ENCODE measurements at regions not wholly inside any gene's neighbourhood (a gene's known extent, or its start where the extent isn't known, plus 50 kb on each side); places are given as distances from the start of the nearest gene placed in this dataset.

DNA sequence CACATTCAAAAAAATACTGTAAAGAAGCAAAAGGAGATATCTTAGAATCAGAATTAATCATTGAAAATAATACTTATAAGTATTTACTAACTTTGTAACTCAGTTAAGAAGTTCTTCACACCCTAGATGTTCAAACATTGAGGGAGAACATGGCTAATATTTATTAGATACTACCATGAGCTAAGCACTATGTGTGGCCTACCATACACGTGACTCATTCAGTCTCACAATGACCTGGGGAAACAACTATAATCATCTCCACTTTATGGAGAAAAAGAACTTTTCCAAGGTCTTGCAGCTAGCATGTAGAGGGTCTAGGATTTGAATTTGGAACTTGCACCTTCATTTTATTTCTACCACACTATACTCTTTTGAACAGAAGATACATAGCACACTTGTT, 361.9 kb upstream of the CFAP20DC start:
- no peak for DNase-seq (ENCODE audit: low read depth in 3 of 3)

GRCh38 chr3:59411186-59411585, 361.4 kb upstream of the CFAP20DC start:
- DNase-seq (ENCODE audit: low read depth in 3 of 3), result no peak

GRCh38 chr3:59408047-59408624, 358.3 kb upstream of the CFAP20DC start:
- no peak for DNase-seq (ENCODE audit: low read depth in 3 of 3)

DNA sequence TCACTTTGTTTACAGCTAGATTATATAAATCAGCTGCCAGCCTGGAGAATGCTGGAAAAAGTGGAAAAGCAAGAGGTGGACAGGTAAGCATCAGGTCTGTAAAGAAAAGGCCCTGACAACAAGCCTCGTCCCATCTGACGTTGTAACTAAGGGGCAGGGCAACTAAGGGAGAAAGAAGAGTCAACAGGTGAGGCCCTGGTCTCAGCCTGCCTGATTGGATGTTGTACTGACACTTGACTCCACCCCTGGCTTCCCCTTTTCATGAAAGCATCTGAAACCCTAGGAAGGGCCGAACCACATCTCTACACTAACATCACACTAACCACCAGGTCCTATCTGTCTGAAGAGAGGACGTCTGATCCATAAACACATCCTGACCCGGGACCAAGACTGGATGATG, 357.6 kb upstream of the CFAP20DC start:
- no peak for DNase-seq (ENCODE audit: low read depth in 3 of 3)

DNA sequence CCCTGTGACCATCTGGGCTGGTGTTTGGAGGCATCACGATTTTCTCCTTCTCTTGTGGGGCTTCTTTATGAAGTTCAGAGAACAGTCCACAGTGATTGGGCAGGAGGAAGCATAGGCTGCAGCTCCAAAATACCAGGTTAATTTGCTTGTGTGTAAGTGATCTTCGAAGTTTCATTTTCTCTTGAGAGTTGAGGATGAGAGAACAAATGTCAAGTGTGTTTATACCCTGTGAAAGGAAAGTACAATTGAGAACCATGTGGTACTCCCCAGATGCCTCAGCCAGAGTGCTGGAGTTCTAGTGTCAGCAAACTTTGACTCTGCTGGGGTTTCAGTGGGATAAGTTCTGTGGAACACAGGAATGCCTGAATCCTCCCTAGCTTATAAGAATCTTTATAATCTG, 357.1 kb upstream of the CFAP20DC start:
- DNase-seq (ENCODE audit: low read depth in 3 of 3), result no peak

- DNase-seq (ENCODE audit: low read depth in 3 of 3), result no peak
Measured at GRCh38 chr3:59404851-59405250, 355.0 kb upstream of the CFAP20DC start.

DNA sequence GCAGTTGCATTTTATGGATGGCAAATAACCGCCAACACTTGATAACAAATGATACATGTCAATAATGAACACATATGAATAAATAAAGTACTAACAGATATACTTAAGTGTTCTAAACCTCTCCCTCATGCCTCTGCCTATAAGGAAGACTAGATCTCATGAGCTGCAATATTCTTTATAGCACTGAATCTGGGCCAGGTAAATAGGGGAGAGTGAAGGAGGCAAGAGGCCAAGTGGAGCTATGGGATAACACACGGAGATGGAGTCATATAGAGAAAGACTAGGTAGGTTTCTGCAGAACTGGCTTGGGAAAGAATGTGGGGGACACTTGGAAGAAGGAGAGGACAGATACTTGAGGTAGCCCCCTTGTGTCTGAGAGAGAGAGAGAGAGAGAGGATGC, 354.2 kb upstream of the CFAP20DC start:
- DNase-seq (ENCODE audit: low read depth in 3 of 3), result no peak

DNA sequence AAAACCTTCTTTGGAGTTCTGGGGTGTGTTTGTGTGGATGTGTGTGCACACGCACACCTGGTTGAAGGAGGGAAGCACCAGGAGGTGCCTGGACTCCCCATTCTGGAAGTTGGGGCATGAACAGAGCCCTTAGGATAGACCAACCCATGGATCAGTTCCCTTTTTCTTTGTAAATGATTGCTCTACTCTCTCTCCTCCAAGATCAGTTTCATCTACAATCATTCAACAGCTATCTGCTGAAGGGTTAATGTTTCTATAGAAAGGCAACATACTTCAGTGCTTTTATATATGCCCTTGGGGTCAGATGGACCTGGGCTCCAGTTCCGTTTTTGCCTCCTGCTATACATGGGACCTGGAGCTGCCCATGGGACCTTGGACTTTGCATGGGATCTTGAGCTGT, 352.1 kb upstream of the CFAP20DC start:
- DNase-seq (ENCODE audit: low read depth in 3 of 3), result no peak

DNA sequence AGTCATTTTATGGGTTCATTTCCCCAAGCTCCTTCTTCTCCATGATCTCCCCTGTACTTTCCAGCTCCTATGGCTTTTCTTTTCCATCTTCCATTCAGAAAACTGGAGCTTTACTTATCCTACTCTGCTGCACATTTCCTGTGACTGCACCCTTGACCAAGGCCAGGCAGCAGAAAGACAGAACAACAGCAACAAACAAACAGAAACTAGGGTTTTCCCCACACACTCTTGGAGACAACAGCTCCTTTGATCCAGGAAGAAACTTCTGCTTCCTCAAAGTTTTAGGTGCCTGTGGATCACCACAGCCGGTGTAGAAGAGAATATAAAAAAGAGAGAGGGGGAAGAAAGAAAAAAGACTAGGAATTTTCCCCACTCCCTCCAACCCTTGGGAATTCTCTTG, 342.3 kb upstream of the CFAP20DC start:
- no peak for DNase-seq (ENCODE audit: low read depth in 3 of 3)

DNA sequence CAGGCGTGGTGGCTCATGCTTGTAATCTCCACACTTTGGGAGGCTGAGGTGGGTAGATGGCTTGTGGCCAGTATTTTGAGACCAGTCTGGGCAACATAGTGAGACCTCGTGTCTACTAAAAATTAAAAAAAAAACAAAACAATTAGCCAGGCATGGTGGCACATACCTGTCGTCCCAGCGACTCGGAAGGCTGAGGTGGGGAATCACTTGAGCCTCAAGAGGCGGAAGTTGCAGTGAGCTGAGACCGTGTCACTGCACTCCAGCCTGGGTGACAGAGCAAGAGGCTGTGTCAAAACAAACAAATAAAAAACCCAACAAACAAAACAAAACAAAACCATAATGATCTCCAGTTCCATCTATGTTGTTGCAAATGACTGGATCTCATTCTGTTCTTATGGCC, 341.3 kb upstream of the CFAP20DC start:
- no peak for DNase-seq (ENCODE audit: low read depth in 3 of 3)

DNA sequence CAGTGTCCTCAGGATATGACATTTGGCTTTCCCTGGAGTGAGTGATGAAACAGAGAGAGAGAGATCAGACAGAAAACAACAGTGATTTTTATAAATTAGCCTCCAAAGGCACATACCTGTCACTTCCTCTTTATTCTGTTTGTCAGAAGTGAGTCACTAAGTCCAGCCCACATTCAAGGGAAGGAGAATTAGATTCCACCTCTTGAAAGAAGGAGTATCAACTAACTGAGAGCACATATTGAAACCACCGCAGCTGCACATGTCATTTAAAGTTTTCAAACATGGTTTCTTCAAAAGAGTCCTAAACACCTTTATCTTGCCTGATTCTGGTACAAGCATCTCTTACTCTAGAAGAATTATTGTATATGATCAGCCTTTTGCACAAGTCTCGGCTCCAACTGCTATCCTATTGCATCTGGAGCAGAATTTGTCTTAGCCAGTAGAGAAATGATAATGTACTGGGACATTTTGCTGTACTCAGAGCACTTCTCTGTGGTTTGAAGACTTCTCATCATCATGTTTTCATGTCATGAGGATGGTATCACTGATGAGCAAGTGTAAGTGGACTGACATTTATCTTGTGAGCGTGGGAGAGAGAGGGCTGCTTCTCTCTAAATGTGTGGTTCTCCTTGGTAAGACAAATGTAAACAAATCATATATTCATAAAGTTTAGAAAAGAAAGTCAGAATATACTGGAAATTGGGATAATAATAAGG, 338.9 kb upstream of the CFAP20DC start:
- DNase-seq (ENCODE audit: low read depth in 3 of 3), result no peak

DNA sequence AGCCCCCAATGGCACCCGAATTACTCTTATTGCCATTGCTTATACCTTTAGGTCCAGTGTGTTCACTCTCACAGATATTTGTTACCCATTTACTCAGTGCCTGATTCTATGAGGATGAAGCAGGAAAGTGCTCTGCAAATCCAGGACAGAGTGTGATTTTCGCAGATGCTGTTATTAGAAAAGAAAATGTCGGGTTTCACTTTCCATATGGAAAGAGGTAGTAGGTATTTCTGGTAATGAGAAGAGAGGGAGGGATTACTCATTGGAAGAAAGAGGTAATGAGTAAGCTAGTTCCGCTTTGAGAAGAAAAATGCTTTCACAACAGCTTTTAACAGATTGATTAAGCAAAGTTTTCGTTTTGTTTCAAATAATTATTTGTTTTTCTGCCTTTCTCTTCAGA, 336.3 kb upstream of the CFAP20DC start:
- DNase-seq (ENCODE audit: low read depth in 3 of 3), result no peak

- DNase-seq (ENCODE audit: low read depth in 3 of 3), result no peak
Measured at GRCh38 chr3:59385547-59385946, 335.7 kb upstream of the CFAP20DC start.

DNA sequence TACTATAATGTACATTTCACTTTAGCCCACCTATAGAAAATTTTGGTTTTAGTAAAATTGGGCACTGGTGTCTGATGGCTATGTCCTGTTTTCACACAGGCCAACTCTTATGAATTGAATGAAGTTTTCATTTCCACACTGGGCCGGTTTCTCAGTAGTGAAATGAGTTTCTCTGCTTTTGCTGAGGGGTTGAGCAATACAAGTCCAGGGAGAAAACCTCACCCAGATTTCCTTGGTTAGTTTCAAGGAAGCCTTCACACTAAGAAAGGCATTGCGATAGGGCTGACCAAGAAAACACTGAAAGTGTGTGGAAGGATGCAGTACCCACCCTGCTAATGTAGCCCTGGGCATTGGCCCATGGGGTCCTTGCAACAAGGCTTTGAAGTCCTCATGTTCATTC, 331.5 kb upstream of the CFAP20DC start:
- DNase-seq (ENCODE audit: low read depth in 3 of 3), result no peak

DNA sequence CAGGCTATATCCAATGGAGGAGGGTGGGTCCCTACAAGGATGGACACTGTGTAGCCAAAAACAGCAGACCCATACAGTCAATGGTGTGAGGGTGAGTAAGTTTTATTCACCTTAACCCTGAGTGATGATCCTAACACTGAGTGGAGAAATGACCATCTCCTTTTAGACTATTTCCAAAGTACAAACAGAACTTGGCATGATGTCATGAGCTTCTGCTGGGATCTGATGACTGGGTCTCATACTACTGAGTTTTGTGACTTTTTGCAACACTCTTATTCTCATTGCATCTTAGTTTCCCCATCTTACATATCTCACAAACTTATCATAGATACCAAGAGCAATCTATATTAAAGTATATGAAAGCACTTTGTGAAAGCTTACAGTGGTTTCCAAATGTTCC, 330.3 kb upstream of the CFAP20DC start:
- no peak for DNase-seq (ENCODE audit: low read depth in 3 of 3)

DNA sequence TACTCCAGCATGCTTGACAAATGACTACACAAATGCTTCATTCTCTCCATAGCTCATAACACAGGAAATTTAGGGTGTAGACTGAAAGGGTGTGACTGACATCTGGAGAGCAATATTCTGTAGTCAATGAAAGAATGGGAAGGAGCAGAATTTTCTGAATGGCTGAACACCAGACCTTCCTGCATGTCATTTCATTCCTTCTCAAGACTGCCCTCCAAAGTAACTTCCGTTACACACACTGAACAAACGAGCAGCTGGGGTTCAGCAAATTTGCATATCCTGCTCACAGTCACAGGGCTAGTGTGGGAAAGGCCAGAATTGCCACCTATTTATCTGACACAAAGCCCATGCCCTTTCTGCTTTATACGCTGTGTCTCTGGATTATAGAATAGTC, 325.0 kb upstream of the CFAP20DC start:
- DNase-seq (ENCODE audit: low read depth in 3 of 3), result no peak

- DNase-seq (ENCODE audit: low read depth in 3 of 3), result no peak
Measured at GRCh38 chr3:59374091-59374817, 324.4 kb upstream of the CFAP20DC start.

GRCh38 chr3:59372346-59372745, 322.5 kb upstream of the CFAP20DC start:
- no peak for DNase-seq (ENCODE audit: low read depth in 3 of 3)

- no peak for DNase-seq (ENCODE audit: low read depth in 3 of 3)
Measured at GRCh38 chr3:59368900-59369675, 319.3 kb upstream of the CFAP20DC start.

DNA sequence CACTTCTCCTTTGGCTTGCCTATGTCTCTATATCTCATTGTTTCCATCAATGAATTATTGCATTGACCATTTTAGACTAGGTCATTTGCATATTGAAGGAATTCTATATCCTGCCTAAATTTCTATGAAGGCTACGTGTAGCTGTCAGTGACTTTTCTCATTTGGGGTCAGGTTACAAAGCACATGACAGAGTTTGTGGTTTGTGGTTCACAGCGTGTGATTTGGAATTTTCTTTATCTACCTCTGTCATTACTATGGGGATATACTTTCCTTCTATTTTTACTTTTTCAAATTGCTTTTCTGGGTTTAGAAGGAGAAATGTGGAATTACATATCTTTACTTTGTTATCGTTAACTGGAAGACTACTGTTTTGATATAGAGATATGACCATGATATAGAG, 317.3 kb upstream of the CFAP20DC start:
- DNase-seq (ENCODE audit: low read depth in 3 of 3), result no peak

DNA sequence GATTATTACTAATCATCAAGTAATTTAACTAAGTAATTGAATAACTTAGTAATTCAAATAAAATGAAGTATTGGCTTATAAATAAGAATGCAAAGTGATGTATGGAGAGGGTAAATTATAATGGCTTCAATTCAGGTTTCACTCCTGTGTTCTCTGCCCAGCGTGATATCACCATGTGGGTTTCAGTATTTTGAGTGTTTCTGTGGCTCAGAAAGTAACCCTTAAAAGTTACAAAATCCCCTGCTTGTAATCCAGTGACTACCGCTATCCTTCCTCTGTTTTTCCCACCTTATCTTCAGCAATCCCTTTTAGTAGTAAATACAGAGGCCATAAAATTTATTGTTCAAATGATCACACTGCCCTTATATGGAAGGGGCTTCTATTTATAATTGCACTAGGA, 316.4 kb upstream of the CFAP20DC start:
- DNase-seq (ENCODE audit: low read depth in 3 of 3), result no peak

GRCh38 chr3:59364496-59364895, 314.7 kb upstream of the CFAP20DC start:
- no peak for DNase-seq (ENCODE audit: low read depth in 3 of 3)
